RWPE2 (cell line): ENCODE measurements at regions not wholly inside any gene's neighbourhood (a gene's known extent, or its start where the extent isn't known, plus 50 kb on each side); places are given as distances from the start of the nearest gene placed in this dataset.

Experiments used
- ATAC-seq: fragments of 200-7000 bp; cut with Tn5 transposase; 3 replicates; pipeline ENCODE4 v1.9.1; 2021; ENCODE audit warnings: low read depth
- DNase-seq: peaks from one replicate; pipeline ENCODE4 v3.0.0-alpha.2; 2020; ENCODE audit warnings: low spot score
- H3K27ac ChIP-seq: fragments of 450-650 bp; 2 replicates; pipeline ENCODE4 v1.5.1; 2017; ENCODE audit warnings: mild to moderate bottlenecking; ENCODE audit not compliant: poor library complexity, severe bottlenecking
- H3K27me3 ChIP-seq: fragments of 250-450 bp; sonication (Bioruptor Pico); 2 replicates; pipeline ENCODE4 v1.5.1; 2021; ENCODE audit warnings: mild to moderate bottlenecking, moderate library complexity; ENCODE audit not compliant: insufficient read depth, poor library complexity, severe bottlenecking
- H3K36me3 ChIP-seq: fragments of 250-450 bp; sonication (Bioruptor Pico); 2 replicates; pipeline ENCODE4 v1.5.1; 2020; ENCODE audit warnings: low read depth, mild to moderate bottlenecking, moderate library complexity
- H3K4me1 ChIP-seq: fragments of 250-450 bp; sonication (Bioruptor Pico); 2 replicates; pipeline ENCODE4 v1.5.1; 2021; ENCODE audit warnings: mild to moderate bottlenecking, moderate library complexity; ENCODE audit not compliant: insufficient read depth, poor library complexity, severe bottlenecking
- H3K4me3 ChIP-seq: fragments of 250-450 bp; sonication (Bioruptor Pico); 2 replicates; pipeline ENCODE4 v1.5.1; 2021; ENCODE audit warnings: mild to moderate bottlenecking, moderate library complexity; ENCODE audit not compliant: severe bottlenecking
- H3K9me3 ChIP-seq: fragments of 250-450 bp; sonication (Bioruptor Pico); 2 replicates; pipeline ENCODE4 v1.5.1; 2021; ENCODE audit warnings: mild to moderate bottlenecking, moderate library complexity; ENCODE audit not compliant: severe bottlenecking
- TF ChIP-seq, protein P1 (sequence below): fragments of 450-650 bp; IDR thresholded peaks from one replicate; pipeline ENCODE4 v1.5.1; 2017; ENCODE audit warnings: mild to moderate bottlenecking, moderate library complexity; ENCODE audit not compliant: poor library complexity, severe bottlenecking

DNA sequence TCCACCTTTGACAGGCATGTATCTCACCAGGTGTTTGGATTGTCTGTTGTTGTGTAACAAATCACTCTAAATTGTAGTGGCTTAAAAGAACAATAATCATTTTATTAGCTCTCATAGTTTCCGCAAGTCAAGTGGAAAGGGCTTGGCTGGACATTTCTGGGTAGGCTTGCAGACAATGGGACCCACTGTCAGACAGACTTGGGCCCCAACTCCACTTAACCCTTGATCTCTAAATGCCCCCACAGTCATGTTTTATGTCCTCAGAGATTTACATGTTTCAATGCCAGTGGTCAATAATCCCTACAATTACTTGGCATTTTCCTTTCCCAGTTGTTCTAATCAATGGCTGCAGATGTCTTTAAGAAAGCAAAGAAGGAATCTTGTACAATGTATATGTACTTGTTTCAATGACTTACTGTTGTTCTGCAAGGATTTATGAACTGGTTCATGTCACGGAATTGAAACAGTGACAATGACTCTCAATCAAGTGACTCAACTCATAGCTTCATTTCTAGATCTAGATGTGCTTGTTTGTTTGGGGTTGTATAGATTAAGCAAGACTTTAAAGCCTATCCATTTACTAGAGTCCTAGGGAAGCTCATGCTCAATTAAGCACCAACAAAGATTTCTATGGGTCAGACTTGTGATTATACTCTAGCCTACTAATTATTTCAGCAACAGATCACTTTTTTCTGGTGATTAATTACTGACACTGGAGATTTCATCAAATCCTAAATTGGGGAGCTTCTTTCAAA, 510.1 kb upstream of the NBEA start:
- DNase-seq: no peak
- Histone ChIP-seq H3K36me3 (no peaks in the 10 kb centered on the region), H3K27ac (no peak overlapping the region), H3K27me3 (no peaks in the 10 kb centered on the region), H3K4me3 (no peak overlapping the region), H3K4me1 (no peaks in the 10 kb centered on the region), H3K9me3 (no peaks in the 10 kb centered on the region)
- no peak for ATAC-seq
- TF ChIP-seq, protein P1, sequence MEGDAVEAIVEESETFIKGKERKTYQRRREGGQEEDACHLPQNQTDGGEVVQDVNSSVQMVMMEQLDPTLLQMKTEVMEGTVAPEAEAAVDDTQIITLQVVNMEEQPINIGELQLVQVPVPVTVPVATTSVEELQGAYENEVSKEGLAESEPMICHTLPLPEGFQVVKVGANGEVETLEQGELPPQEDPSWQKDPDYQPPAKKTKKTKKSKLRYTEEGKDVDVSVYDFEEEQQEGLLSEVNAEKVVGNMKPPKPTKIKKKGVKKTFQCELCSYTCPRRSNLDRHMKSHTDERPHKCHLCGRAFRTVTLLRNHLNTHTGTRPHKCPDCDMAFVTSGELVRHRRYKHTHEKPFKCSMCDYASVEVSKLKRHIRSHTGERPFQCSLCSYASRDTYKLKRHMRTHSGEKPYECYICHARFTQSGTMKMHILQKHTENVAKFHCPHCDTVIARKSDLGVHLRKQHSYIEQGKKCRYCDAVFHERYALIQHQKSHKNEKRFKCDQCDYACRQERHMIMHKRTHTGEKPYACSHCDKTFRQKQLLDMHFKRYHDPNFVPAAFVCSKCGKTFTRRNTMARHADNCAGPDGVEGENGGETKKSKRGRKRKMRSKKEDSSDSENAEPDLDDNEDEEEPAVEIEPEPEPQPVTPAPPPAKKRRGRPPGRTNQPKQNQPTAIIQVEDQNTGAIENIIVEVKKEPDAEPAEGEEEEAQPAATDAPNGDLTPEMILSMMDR: no peak

DNA sequence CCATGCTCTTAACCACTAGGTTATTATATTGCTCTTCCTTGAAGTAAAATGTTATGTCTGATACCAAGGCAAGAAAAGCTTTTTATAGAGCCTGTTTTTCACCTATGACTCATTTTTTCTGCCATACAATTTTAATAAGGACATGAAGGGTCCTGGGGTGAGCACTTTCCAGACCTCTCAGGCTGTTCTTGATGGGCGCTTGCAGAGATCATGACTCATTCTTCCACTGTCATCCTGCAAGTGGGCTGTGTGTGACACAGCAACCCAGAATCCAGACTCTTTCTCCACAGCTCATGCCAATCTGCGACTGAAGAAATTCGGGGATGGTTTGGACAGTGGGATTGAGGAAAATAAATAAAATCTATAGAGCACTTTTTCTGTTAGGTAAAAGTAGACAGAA, 506.7 kb upstream of the NBEA start:
- Histone ChIP-seq H3K36me3 (no peaks in the 10 kb centered on the region), H3K27ac (no peak overlapping the region), H3K4me1 (no peaks in the 10 kb centered on the region), H3K4me3 (no peak overlapping the region), H3K9me3 (no peaks in the 10 kb centered on the region), H3K27me3 (no peaks in the 10 kb centered on the region)
- ATAC-seq (no peak), DNase-seq (no peak)
- TF ChIP-seq, protein P1: no peak

GRCh38 chr13:34437873-34438272, 504.2 kb upstream of the NBEA start:
- Histone ChIP-seq H3K9me3 (no peaks in the 10 kb centered on the region), H3K27me3 (no peaks in the 10 kb centered on the region), H3K4me1 (no peaks in the 10 kb centered on the region), H3K36me3 (no peaks in the 10 kb centered on the region), H3K27ac (no peak overlapping the region), H3K4me3 (no peak overlapping the region)
- DNase-seq: no peak
- TF ChIP-seq, protein P1: no peak
- no peak for ATAC-seq

DNA sequence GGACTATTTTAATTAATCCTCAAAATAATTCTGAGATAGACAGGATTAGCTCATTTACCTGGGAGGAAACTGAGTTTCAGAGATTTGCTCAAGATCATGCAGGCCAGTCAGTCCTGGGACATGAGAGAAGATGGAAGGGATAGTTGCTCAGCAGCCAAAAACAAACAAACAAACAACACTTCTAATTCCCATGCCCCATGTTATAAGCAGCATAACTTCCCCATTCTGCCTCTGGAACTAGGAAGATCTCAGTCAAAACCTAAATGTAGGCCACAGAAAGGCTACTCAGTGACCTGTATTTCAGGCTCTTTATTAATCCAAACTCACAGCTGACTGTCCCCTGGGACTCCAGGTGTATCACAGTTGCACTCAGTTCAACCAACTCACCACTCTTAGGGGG, 489.2 kb upstream of the NBEA start:
- no peak overlapping the region for H3K4me3 ChIP-seq
- TF ChIP-seq, protein P1: no peak

More for the DNA sequence above, 489.2 kb upstream of the NBEA start:
- ATAC-seq (no peak), DNase-seq (no peak)
- no peaks in the 10 kb centered on the region for H3K9me3 ChIP-seq
- no peaks in the 10 kb centered on the region for H3K27me3 ChIP-seq
- no peaks in the 10 kb centered on the region for H3K36me3 ChIP-seq
- H3K4me1 ChIP-seq: no peaks in the 10 kb centered on the region
- H3K27ac ChIP-seq: no peak overlapping the region
